Gastroesophageal sphincter (tissue), 4 donors: ENCODE measurements at regions not wholly inside any gene's neighbourhood (a gene's known extent, or its start where the extent isn't known, plus 50 kb on each side); places are given as distances from the start of the nearest gene placed in this dataset.

Experiments used
- ATAC-seq: fragments of 150-250 bp; one replicate; pipeline ENCODE4 v1.9.1; 2016; ENCODE audit warnings: mild to moderate bottlenecking, moderate library complexity
- H3K27ac ChIP-seq, 4 donors: fragments of 200-600 bp; sonication (generic) in 3 of 4; 1 replicate in 3 of 4; 2 replicates in 1 of 4; pipeline ENCODE4 v1.5.1; 2016 to 2019
- H3K27me3 ChIP-seq: fragments of 200-600 bp; sonication (generic); one replicate; pipeline ENCODE4 v1.5.1; 2019
- H3K36me3 ChIP-seq, 2 donors: fragments of 200-600 bp; sonication (generic); one replicate each; pipeline ENCODE4 v1.5.1; 2019; ENCODE audit warnings: control low read depth in 1 of 2
- H3K4me1 ChIP-seq, 3 donors: fragments of 200-600 bp; sonication (generic); 1 replicate in 2 of 3; 2 replicates in 1 of 3; pipeline ENCODE4 v1.5.1; 2016 to 2019; ENCODE audit warnings: control low read depth in 2 of 3
- H3K4me3 ChIP-seq, 2 donors: fragments of 200-600 bp; sonication (generic); one replicate each; pipeline ENCODE4 v1.5.1; 2019; ENCODE audit warnings: mild to moderate bottlenecking in 1 of 2, moderate library complexity in 1 of 2
- H3K9me3 ChIP-seq, 3 donors: fragments of 200-600 bp; sonication (generic); one replicate each; pipeline ENCODE4 v1.5.1; 2017 to 2019; ENCODE audit warnings: control low read depth in 2 of 3
- EP300 ChIP-seq: sonication (generic); formaldehyde crosslinking; IDR thresholded peaks from one replicate; pipeline ENCODE4 v1.6.1; 2017; ENCODE audit warnings: antibody characterized with exemption, mild to moderate bottlenecking
- POLR2A ChIP-seq, 2 donors: fragments of 450-650 bp; IDR thresholded peaks; one replicate each; pipeline ENCODE4 v1.6.1; 2017; ENCODE audit warnings: antibody characterized with exemption in 2 of 2, mild to moderate bottlenecking in 2 of 2, moderate library complexity in 1 of 2
- POLR2AphosphoS5 ChIP-seq: sonication (generic); formaldehyde crosslinking; IDR thresholded peaks from one replicate; pipeline ENCODE4 v1.6.1; 2017; ENCODE audit warnings: antibody characterized with exemption
- WGBS, 2 donors: methylation state at CpG; one replicate each; pipeline ENCODE4 v1.1.5; 2018; ENCODE audit warnings: low coverage in 1 of 2; 5-methylcytosine and 5-hydroxymethylcytosine counted together
- TF ChIP-seq, protein P1 (sequence below), 4 experiments: fragments of 200-600 bp in 2 of 4; fragments of 450-650 bp in 2 of 4; sonication (generic) in 1 of 4; IDR thresholded peaks; one replicate each; pipeline ENCODE4 v1.5.1; 2017 to 2019; ENCODE audit warnings: antibody characterized with exemption in 4 of 4, mild to moderate bottlenecking in 2 of 4, moderate library complexity in 2 of 4

DNA sequence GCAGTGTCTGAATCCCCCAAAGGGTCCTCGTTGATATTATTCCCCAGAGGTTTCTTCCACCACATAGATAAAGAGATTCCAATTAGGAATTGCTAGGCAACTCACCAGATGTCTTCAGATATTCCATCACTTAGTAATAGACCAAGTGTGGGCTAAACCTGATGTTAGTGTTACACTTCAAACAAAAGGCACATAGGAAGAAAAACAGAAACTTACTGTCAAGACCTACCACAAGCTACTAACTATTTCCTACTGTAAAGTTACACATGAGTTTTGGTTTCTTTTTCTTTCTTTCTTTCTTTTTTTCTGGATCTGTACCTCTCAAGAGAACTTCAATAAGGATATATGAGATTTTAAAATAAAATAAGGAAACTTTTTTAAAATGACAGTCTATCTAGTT lies 879.1 kb upstream of the NEGR1 start:
- no peak for ATAC-seq
- TF ChIP-seq EP300 (no peak), POLR2A (IDR thresholded peaks at IDR 0.05) (no peak), POLR2AphosphoS5 (no peak)
- TF ChIP-seq, protein P1, sequence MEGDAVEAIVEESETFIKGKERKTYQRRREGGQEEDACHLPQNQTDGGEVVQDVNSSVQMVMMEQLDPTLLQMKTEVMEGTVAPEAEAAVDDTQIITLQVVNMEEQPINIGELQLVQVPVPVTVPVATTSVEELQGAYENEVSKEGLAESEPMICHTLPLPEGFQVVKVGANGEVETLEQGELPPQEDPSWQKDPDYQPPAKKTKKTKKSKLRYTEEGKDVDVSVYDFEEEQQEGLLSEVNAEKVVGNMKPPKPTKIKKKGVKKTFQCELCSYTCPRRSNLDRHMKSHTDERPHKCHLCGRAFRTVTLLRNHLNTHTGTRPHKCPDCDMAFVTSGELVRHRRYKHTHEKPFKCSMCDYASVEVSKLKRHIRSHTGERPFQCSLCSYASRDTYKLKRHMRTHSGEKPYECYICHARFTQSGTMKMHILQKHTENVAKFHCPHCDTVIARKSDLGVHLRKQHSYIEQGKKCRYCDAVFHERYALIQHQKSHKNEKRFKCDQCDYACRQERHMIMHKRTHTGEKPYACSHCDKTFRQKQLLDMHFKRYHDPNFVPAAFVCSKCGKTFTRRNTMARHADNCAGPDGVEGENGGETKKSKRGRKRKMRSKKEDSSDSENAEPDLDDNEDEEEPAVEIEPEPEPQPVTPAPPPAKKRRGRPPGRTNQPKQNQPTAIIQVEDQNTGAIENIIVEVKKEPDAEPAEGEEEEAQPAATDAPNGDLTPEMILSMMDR (IDR thresholded peaks at IDR 0.05) = no peak
- H3K4me1 ChIP-seq = no peaks in the 10 kb centered on the region
- WGBS, 2 donors = 50 to 67% methylated on average over 1 of the region's 1 CpG
- no peaks in the 10 kb centered on the region for H3K27me3 ChIP-seq
- H3K9me3 ChIP-seq = no peaks in the 10 kb centered on the region
- no peaks in the 10 kb centered on the region for H3K36me3 ChIP-seq
- H3K27ac ChIP-seq = no peak overlapping the region
- no peak overlapping the region for H3K4me3 ChIP-seq

DNA sequence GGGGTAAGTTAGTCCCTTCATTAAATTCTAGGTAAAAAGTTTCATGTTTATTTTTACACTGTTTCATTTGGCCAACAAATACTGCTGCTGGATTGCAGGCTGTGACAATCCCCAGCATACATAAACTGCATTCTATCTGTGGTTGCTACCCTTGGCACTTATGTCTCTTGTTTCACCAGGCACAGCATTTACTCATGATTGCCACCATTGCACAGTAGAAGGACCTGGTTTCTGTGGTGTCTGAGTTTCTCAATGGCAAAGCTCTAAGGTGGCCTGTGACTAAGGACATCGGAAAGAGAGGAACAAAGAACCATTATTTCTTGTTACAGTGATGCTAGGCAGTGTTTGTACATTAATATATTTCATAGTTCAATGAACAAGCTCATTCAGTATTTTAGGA lies 878.4 kb upstream of the NEGR1 start:
- 67 to 78% methylated on average over 1 of the region's 1 CpG for WGBS, 2 donors
- Histone ChIP-seq H3K27me3 (no peaks in the 10 kb centered on the region), H3K36me3 (no peaks in the 10 kb centered on the region), H3K4me3 (no peak overlapping the region), H3K27ac (no peak overlapping the region), H3K9me3 (no peaks in the 10 kb centered on the region), H3K4me1 (no peaks in the 10 kb centered on the region)
- ATAC-seq = no peak
- TF ChIP-seq POLR2A (IDR thresholded peaks at IDR 0.05) = no peak
- no peak for TF ChIP-seq EP300
- TF ChIP-seq, protein P1 (IDR thresholded peaks at IDR 0.05) = no peak
- no peak for TF ChIP-seq POLR2AphosphoS5

DNA sequence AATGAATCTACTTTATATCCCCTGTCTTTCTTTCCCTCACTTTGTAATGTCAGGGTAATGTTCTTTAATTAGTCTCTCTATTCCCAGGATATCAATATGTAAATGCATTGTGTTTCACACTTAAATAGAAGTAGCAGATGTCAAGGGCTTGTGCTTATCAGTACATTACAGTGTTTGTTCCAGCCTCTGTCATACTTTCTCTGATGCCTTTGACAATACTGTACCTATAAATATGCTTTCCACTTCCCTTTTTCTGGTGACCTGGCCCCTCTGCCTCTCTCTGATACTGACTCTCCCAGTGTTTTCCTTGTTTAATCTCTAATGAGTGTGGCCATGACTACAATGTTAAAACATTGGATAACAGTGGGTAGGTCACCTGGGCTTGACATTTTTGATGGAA lies 862.0 kb upstream of the NEGR1 start:
- no peak for ATAC-seq
- no peaks in the 10 kb centered on the region for H3K27me3 ChIP-seq
- no peak overlapping the region for H3K4me3 ChIP-seq
- no peak overlapping the region for H3K27ac ChIP-seq
- H3K4me1 ChIP-seq = no peaks in the 10 kb centered on the region
- H3K36me3 ChIP-seq = no peaks in the 10 kb centered on the region
- TF ChIP-seq POLR2AphosphoS5 (no peak), EP300 (no peak), POLR2A (IDR thresholded peaks at IDR 0.05) (no peak)
- TF ChIP-seq, protein P1 (IDR thresholded peaks at IDR 0.05) = no peak
- no peaks in the 10 kb centered on the region for H3K9me3 ChIP-seq

DNA sequence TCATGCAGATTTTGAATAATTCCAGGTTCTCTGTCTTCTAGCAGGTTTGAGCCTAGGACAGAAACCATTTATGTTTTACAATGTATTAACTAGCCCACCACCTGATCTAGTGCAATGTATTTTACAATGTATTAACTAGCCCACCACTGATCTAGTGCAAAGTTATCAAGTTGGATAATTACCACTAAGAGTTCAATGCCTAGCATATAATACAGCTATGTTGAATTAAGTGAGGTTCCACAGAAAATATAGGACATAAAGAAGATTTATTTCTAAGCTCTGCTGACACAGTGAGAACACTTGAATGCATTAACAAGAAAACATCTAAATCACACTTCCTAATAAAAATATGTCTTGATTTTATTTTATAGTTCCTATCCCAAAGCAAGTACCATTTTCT lies 854.6 kb upstream of the NEGR1 start:
- no peaks in the 10 kb centered on the region for H3K36me3 ChIP-seq
- no peaks in the 10 kb centered on the region for H3K27me3 ChIP-seq
- TF ChIP-seq EP300 (no peak), POLR2AphosphoS5 (no peak), POLR2A (IDR thresholded peaks at IDR 0.05) (no peak)
- TF ChIP-seq, protein P1 (IDR thresholded peaks at IDR 0.05) = no peak
- H3K27ac ChIP-seq = no peak overlapping the region
- no peak for ATAC-seq
- no peak overlapping the region for H3K4me3 ChIP-seq
- no peaks in the 10 kb centered on the region for H3K4me1 ChIP-seq
- no peaks in the 10 kb centered on the region for H3K9me3 ChIP-seq

DNA sequence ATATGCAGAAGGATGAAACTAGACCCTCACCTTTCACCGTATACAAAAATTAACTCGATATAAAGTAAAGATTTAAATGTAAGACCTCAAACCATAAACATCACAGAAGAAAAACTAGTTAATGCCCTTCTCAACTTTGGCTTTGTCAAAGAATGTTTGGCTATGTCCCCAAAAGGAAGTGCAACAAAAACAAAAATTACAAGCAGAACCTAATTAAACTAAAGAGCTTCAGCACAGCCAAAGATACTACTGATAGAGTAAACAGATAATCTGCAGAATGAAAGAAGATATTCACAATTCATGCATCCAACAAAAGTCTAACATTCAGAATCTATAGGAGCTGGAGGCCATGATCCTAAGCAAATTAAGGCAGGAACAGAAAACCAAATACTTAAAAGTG lies 824.6 kb upstream of the NEGR1 start:
- no peaks in the 10 kb centered on the region for H3K4me1 ChIP-seq
- peaks cover 0 to 6% (median 0%) of the 10 kb centered on the region in 3 donors for H3K9me3 ChIP-seq
- H3K4me3 ChIP-seq = no peak overlapping the region
- no peaks in the 10 kb centered on the region for H3K36me3 ChIP-seq
- TF ChIP-seq POLR2A (IDR thresholded peaks at IDR 0.05) (no peak), EP300 (no peak), POLR2AphosphoS5 (no peak)
- TF ChIP-seq, protein P1 (IDR thresholded peaks at IDR 0.05) = no peak
- H3K27ac ChIP-seq = no peak overlapping the region
- ATAC-seq = no peak
- H3K27me3 ChIP-seq = no peaks in the 10 kb centered on the region
- 95% methylated on average over 2 of the region's 2 CpGs for WGBS, 2 donors
